ENCODE measurements at regions not wholly inside any gene's neighbourhood (a gene's known extent, or its start where the extent isn't known, plus 50 kb on each side); places are given as distances from the start of the nearest gene placed in this dataset.

- TF ChIP-seq POLR2A (IDR thresholded peaks at IDR 0.05; ENCODE audit: low read depth, low read length) (no peak), POLR2AphosphoS5 (IDR thresholded peaks at IDR 0.05; ENCODE audit: low read depth, low read length) (no peak), TAF1 (IDR thresholded peaks at IDR 0.05; ENCODE audit: borderline replicate concordance, low read depth, low read length) (no peak)
Measured at GRCh38 chr7:152913492-152913891, 153.9 kb downstream of the ACTR3B start.
